Small intestine (tissue), 7 donors: ENCODE measurements at regions not wholly inside any gene's neighbourhood (a gene's known extent, or its start where the extent isn't known, plus 50 kb on each side); places are given as distances from the start of the nearest gene placed in this dataset.

Experiments used
- DNase-seq, 2 donors: peaks; one replicate each; pipeline versions ENCODE4 v3.0.0 to v3.0.0-alpha.2; 2013
- FAIRE-seq: peaks from 2 replicates; lab custom pipeline; 2012; peaks lifted over from hg19 to GRCh38; lab: Jason Lieb, UNC
- H3K27ac ChIP-seq, 3 donors: one replicate each; pipeline ENCODE4 v1.5.1; 2013; ENCODE audit warnings: low read length in 2 of 3, mild to moderate bottlenecking in 2 of 3, control low read depth in 1 of 3, inconsistent platforms in 1 of 3, low read depth in 1 of 3, moderate library complexity in 1 of 3
- H3K27me3 ChIP-seq, 3 donors: one replicate each; pipeline ENCODE4 v1.6.1; 2013; ENCODE audit warnings: low read length in 3 of 3, inconsistent platforms in 1 of 3; ENCODE audit not compliant: control insufficient read depth in 3 of 3, insufficient read depth in 3 of 3
- H3K36me3 ChIP-seq, 3 donors: one replicate each; pipeline ENCODE4 v1.6.1; 2013; ENCODE audit warnings: low read length in 3 of 3, inconsistent platforms in 1 of 3, low read depth in 1 of 3, mild to moderate bottlenecking in 1 of 3, moderate library complexity in 1 of 3; ENCODE audit not compliant: control insufficient read depth in 3 of 3, insufficient read depth in 2 of 3
- H3K4me1 ChIP-seq, 3 donors: one replicate each; pipeline ENCODE4 v1.6.1; 2013; ENCODE audit warnings: low read length in 2 of 3, inconsistent platforms in 1 of 3, low read depth in 1 of 3, mild to moderate bottlenecking in 1 of 3, moderate library complexity in 1 of 3; ENCODE audit not compliant: control insufficient read depth in 3 of 3, insufficient read depth in 2 of 3
- H3K4me3 ChIP-seq, 3 donors: one replicate each; pipeline ENCODE4 v1.5.1; 2013; ENCODE audit warnings: low read length in 3 of 3, control low read depth in 1 of 3, inconsistent platforms in 1 of 3, low read depth in 1 of 3, mild to moderate bottlenecking in 1 of 3, moderate library complexity in 1 of 3
- H3K9me3 ChIP-seq, 2 donors: one replicate each; pipeline ENCODE4 v1.6.1; 2013; ENCODE audit warnings: low read depth in 1 of 2, low read length in 1 of 2; ENCODE audit not compliant: control insufficient read depth in 2 of 2, insufficient read depth in 1 of 2
- WGBS, 3 donors: extraction: QIAGEN DNeasy Blood & Tissue Kit; methylation state at CpG; one replicate each; pipeline ENCODE4 v1.1.7; 2013; 5-methylcytosine and 5-hydroxymethylcytosine counted together
- donor health status: healthy with polysubstance abuse.
- donor health status: control.
- donor health status: control.
- donor health status: Bipolar disorder and iron deficiency.
- donor health status: healthy.

GRCh38 chr5:92371889-92372235 lies 988.7 kb upstream of the ARRDC3 start:
- DNase-seq (no peak), FAIRE-seq (no peak)
- no peaks in the 10 kb centered on the region for H3K36me3 ChIP-seq
- 69 to 79% (median 72%) methylated on average over 2 of the region's 2 CpGs for WGBS, 3 donors
- H3K4me3 ChIP-seq, result no peak overlapping the region
- no peak overlapping the region for H3K27ac ChIP-seq
- no peaks in the 10 kb centered on the region for H3K27me3 ChIP-seq
- H3K4me1 ChIP-seq, result no peaks in the 10 kb centered on the region
- peaks cover 0 to 3% of the 10 kb centered on the region in 2 donors for H3K9me3 ChIP-seq

GRCh38 chr5:92371171-92371888 lies 988.2 kb upstream of the ARRDC3 start:
- Histone ChIP-seq H3K4me3 (no peak overlapping the region), H3K4me1 (no peaks in the 10 kb centered on the region), H3K27ac (no peak overlapping the region), H3K36me3 (no peaks in the 10 kb centered on the region), H3K27me3 (no peaks in the 10 kb centered on the region), H3K9me3 (peaks cover 0 to 3% of the 10 kb centered on the region in 2 donors)
- DNase-seq, result no peak
- 60 to 72% (median 62%) methylated on average over 3 of the region's 3 CpGs for WGBS, 3 donors
- no peak for FAIRE-seq

- no peaks in the 10 kb centered on the region for H3K4me1 ChIP-seq
- DNase-seq (no peak), FAIRE-seq (no peak)
- WGBS, 3 donors, result 82 to 88% (median 82%) methylated on average over 3 of the region's 3 CpGs
- H3K36me3 ChIP-seq, result no peaks in the 10 kb centered on the region
- H3K9me3 ChIP-seq, result peaks cover 0 to under 1% of the 10 kb centered on the region in 2 donors
- no peaks in the 10 kb centered on the region for H3K27me3 ChIP-seq
- H3K4me3 ChIP-seq, result no peak overlapping the region
- no peak overlapping the region for H3K27ac ChIP-seq
Measured at GRCh38 chr5:92370032-92370431, 986.9 kb upstream of the ARRDC3 start.

GRCh38 chr5:92369587-92369986 lies 986.5 kb upstream of the ARRDC3 start:
- Histone ChIP-seq H3K36me3 (no peaks in the 10 kb centered on the region), H3K27me3 (no peaks in the 10 kb centered on the region), H3K27ac (no peak overlapping the region), H3K4me1 (no peaks in the 10 kb centered on the region), H3K9me3 (no peaks in the 10 kb centered on the region), H3K4me3 (no peak overlapping the region)
- 93 to 100% (median 95%) methylated on average over 1 of the region's 1 CpG for WGBS, 3 donors
- FAIRE-seq, result no peak
- DNase-seq, result no peak

GRCh38 chr5:92364986-92365550 lies 982.0 kb upstream of the ARRDC3 start:
- WGBS, 3 donors, result 61 to 72% (median 64%) methylated on average over 3 of the region's 3 CpGs
- no peak for DNase-seq
- FAIRE-seq, result no peak
- Histone ChIP-seq H3K4me1 (no peaks in the 10 kb centered on the region), H3K4me3 (no peak overlapping the region), H3K9me3 (no peaks in the 10 kb centered on the region), H3K27ac (no peak overlapping the region), H3K27me3 (no peaks in the 10 kb centered on the region), H3K36me3 (no peaks in the 10 kb centered on the region)

- Histone ChIP-seq H3K4me3 (no peak overlapping the region), H3K27ac (no peak overlapping the region), H3K27me3 (no peaks in the 10 kb centered on the region), H3K4me1 (no peaks in the 10 kb centered on the region), H3K36me3 (no peaks in the 10 kb centered on the region), H3K9me3 (peaks cover 0 to 8% of the 10 kb centered on the region in 2 donors)
- no peak for DNase-seq
- WGBS, 3 donors, result 63 to 85% (median 68%) methylated on average over 5 of the region's 5 CpGs
- FAIRE-seq, result no peak
Measured at GRCh38 chr5:92353107-92354030, 970.3 kb upstream of the ARRDC3 start.

- no peak overlapping the region for H3K27ac ChIP-seq
- no peaks in the 10 kb centered on the region for H3K4me1 ChIP-seq
- FAIRE-seq, result no peak
- no peaks in the 10 kb centered on the region for H3K27me3 ChIP-seq
- no peaks in the 10 kb centered on the region for H3K36me3 ChIP-seq
- H3K9me3 ChIP-seq, result no peaks in the 10 kb centered on the region
- DNase-seq, result no peak
- WGBS, 3 donors, result 46 to 61% (median 57%) methylated on average over 2 of the region's 2 CpGs
- no peak overlapping the region for H3K4me3 ChIP-seq
Measured at GRCh38 chr5:92337772-92338234, 954.7 kb upstream of the ARRDC3 start.

GRCh38 chr5:92332039-92332438 lies 948.9 kb upstream of the ARRDC3 start:
- Histone ChIP-seq H3K4me3 (no peak overlapping the region), H3K4me1 (no peaks in the 10 kb centered on the region), H3K9me3 (no peaks in the 10 kb centered on the region), H3K36me3 (no peaks in the 10 kb centered on the region), H3K27ac (no peak overlapping the region), H3K27me3 (no peaks in the 10 kb centered on the region)
- DNase-seq (no peak), FAIRE-seq (no peak)
- 46 to 57% (median 47%) methylated on average over 2 of the region's 2 CpGs for WGBS, 3 donors
